GM12878 (cell line): ENCODE measurements at regions not wholly inside any gene's neighbourhood (a gene's known extent, or its start where the extent isn't known, plus 50 kb on each side); places are given as distances from the start of the nearest gene placed in this dataset.

ENCODE experiments used
- BCLAF1 ChIP-seq: fragments of 450-650 bp; IDR thresholded peaks from 2 replicates; pipeline ENCODE4 v1.6.1; 2017; ENCODE audit warnings: antibody characterized with exemption, mild to moderate bottlenecking, moderate library complexity
- BHLHE40 ChIP-seq, 2 experiments: fragments of 450-650 bp in 1 of 2; IDR thresholded peaks; 2 replicates each; pipeline ENCODE4 v1.6.1; 2011 to 2017; ENCODE audit warnings: low read depth in 2 of 2, borderline replicate concordance in 1 of 2, improper control_type of control experiment in 1 of 2, low read length in 1 of 2, mild to moderate bottlenecking in 1 of 2
- BMI1 ChIP-seq: fragments of 450-650 bp; IDR thresholded peaks from 2 replicates; pipeline ENCODE4 v1.6.1; 2016; ENCODE audit warnings: mild to moderate bottlenecking, moderate library complexity, borderline replicate concordance
- BRCA1 ChIP-seq: IDR thresholded peaks from 2 replicates; pipeline ENCODE4 v1.6.1; 2011; ENCODE audit warnings: low read depth, low read length, improper control_type of control experiment
- CBX3 ChIP-seq: fragments of 200-600 bp; sonication (generic); IDR thresholded peaks from 2 replicates; pipeline ENCODE4 v1.6.1; 2016; ENCODE audit warnings: low read depth, borderline replicate concordance
- CBX5 ChIP-seq: sonication (generic); IDR thresholded peaks from 2 replicates; pipeline ENCODE4 v1.6.1; 2016; ENCODE audit warnings: low read depth, moderate library complexity, mild to moderate bottlenecking, inconsistent platforms
- E4F1 ChIP-seq: fragments of 450-650 bp; IDR thresholded peaks from 2 replicates; pipeline ENCODE4 v1.6.1; 2018; ENCODE audit warnings: borderline replicate concordance, mild to moderate bottlenecking; ENCODE audit not compliant: partially characterized antibody
- HDAC2 ChIP-seq: fragments of 200-600 bp; sonication (generic); IDR thresholded peaks from 2 replicates; pipeline ENCODE4 v1.6.1; 2017
- IKZF2 ChIP-seq, 2 experiments: fragments of 450-650 bp; IDR thresholded peaks; 2 replicates each; pipeline ENCODE4 v1.6.1; 2017; ENCODE audit warnings: mild to moderate bottlenecking in 2 of 2, moderate library complexity in 2 of 2
- IRF3 ChIP-seq: fragments of 450-650 bp; IDR thresholded peaks from 2 replicates; pipeline ENCODE4 v1.6.1; 2014; ENCODE audit warnings: mild to moderate bottlenecking
- IRF4 ChIP-seq: IDR thresholded peaks from 2 replicates; pipeline ENCODE4 v1.6.1; 2011; ENCODE audit warnings: low read depth, low read length
- JUND ChIP-seq: IDR thresholded peaks from 2 replicates; pipeline ENCODE4 v1.6.1; 2012; ENCODE audit warnings: low read depth, mild to moderate bottlenecking, low read length, improper control_type of control experiment, moderate library complexity
- LARP7 ChIP-seq: fragments of 450-650 bp; IDR thresholded peaks from 2 replicates; pipeline ENCODE4 v1.6.1; 2017; ENCODE audit warnings: mild to moderate bottlenecking
- MXI1 ChIP-seq: fragments of 150-350 bp; IDR thresholded peaks from 2 replicates; pipeline ENCODE4 v1.6.1; 2011; ENCODE audit warnings: low read depth, mild to moderate bottlenecking, inconsistent platforms, low read length, improper control_type of control experiment
- NFIC ChIP-seq: IDR thresholded peaks from 2 replicates; pipeline ENCODE4 v1.6.1; 2012; ENCODE audit warnings: low read depth, mild to moderate bottlenecking, inconsistent platforms, low read length, moderate library complexity
- NFYA ChIP-seq: IDR thresholded peaks from 2 replicates; pipeline ENCODE4 v1.6.1; 2011; ENCODE audit warnings: low read depth, mild to moderate bottlenecking, low read length, improper control_type of control experiment, borderline replicate concordance
- NR2F1 ChIP-seq: fragments of 450-650 bp; conservative IDR thresholded peaks from 2 replicates; pipeline ENCODE4 v1.6.1; 2017; ENCODE audit warnings: mild to moderate bottlenecking
- NRF1 ChIP-seq: conservative IDR thresholded peaks from 2 replicates; pipeline ENCODE4 v1.6.1; 2011; ENCODE audit warnings: mild to moderate bottlenecking, low read depth, low read length, improper control_type of control experiment
- PAX8 ChIP-seq: fragments of 450-650 bp; IDR thresholded peaks from 2 replicates; pipeline ENCODE4 v1.6.1; 2017; ENCODE audit warnings: mild to moderate bottlenecking, moderate library complexity
- RAD51 ChIP-seq: fragments of 450-650 bp; IDR thresholded peaks from 2 replicates; pipeline ENCODE4 v1.6.1; 2016; ENCODE audit warnings: moderate library complexity, mild to moderate bottlenecking, inconsistent platforms
- RUNX3 ChIP-seq: IDR thresholded peaks from 2 replicates; pipeline ENCODE4 v1.6.1; 2012; ENCODE audit warnings: low read length, inconsistent platforms
- SIN3A ChIP-seq: IDR thresholded peaks from 2 replicates; pipeline ENCODE4 v1.6.1; 2012; ENCODE audit warnings: low read depth, low read length, improper control_type of control experiment
- SMARCA5 ChIP-seq: fragments of 450-650 bp; IDR thresholded peaks from 2 replicates; pipeline ENCODE4 v1.6.1; 2017; ENCODE audit warnings: mild to moderate bottlenecking
- SPI1 ChIP-seq: IDR thresholded peaks from 2 replicates; pipeline ENCODE4 v1.6.1; 2011; ENCODE audit warnings: low read depth, mild to moderate bottlenecking, low read length, moderate library complexity, borderline replicate concordance; ENCODE audit not compliant: insufficient read depth
- STAT3 ChIP-seq: IDR thresholded peaks from 2 replicates; pipeline ENCODE4 v1.6.1; 2011; ENCODE audit warnings: low read depth, low read length, improper control_type of control experiment
- TARDBP ChIP-seq: IDR thresholded peaks from 2 replicates; pipeline ENCODE4 v1.6.1; 2016; ENCODE audit warnings: borderline replicate concordance
- YY1 ChIP-seq: IDR thresholded peaks from 2 replicates; pipeline ENCODE4 v1.6.1; 2011; ENCODE audit warnings: low read depth, mild to moderate bottlenecking, low read length
- ZNF24 ChIP-seq: fragments of 450-650 bp; IDR thresholded peaks from 2 replicates; pipeline ENCODE4 v1.6.1; 2017; ENCODE audit warnings: antibody characterized with exemption, mild to moderate bottlenecking
- ZZZ3 ChIP-seq: IDR thresholded peaks from 2 replicates; pipeline ENCODE4 v1.6.1; 2011; ENCODE audit warnings: low read depth; ENCODE audit not compliant: control insufficient read depth, insufficient read length

GRCh38 chr20:36098364-36098763, 56.2 kb upstream of the EPB41L1 start (continued):
- TF ChIP-seq NFYA (no peak), BMI1 (no peak), BHLHE40 (IDR thresholded peaks at IDR 0.05; ENCODE audit: borderline replicate concordance in 1 of 2, low read depth in 2 of 2, low read length in 1 of 2) (peak; percentile 67 to 82), IRF4 (0 out of 2 replicates have a peak, but pooled peaks have one; percentile 67), NR2F1 (no peak), HDAC2 (no peak), CBX3 (no peak), NFIC (peak; percentile 59; the same call in 1 of the 2 replicates), IKZF2 (IDR thresholded peaks at IDR 0.05) (peak; percentile 70 to 83), CBX5 (no peak), YY1 (no peak), SIN3A (no peak), BCLAF1 (no peak), MXI1 (no peak), NRF1 (no peak), SMARCA5 (no peak), SPI1 (peak; percentile 96), RUNX3 (peak; percentile 53), IRF3 (no peak), BRCA1 (no peak), E4F1 (no peak), TARDBP (no peak), LARP7 (no peak), JUND (no peak), ZZZ3 (no peak), STAT3 (no peak), PAX8 (no peak), RAD51 (peak; percentile 93), ZNF24 (no peak)
